ENCODE measurements at regions not wholly inside any gene's neighbourhood (a gene's known extent, or its start where the extent isn't known, plus 50 kb on each side); places are given as distances from the start of the nearest gene placed in this dataset.

DNA sequence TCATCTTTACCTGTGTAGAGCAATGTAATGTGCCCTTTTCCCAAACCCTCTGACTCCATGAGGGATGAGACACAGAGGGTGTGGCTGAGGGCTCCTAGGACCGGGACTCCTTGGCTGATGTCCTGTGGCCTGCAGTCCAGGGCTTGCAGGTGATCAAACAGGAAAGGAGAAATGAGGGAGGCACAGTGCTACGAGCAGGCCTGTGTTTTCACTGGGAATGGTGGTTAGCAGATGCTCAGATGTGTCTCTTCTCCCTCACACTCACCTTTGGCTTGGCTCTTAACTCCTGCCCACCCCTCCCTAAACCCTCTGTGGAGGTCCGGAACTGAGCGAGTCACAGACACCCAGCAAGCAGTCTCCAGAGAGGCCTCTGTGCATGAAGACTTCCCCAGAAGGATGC is 254.4 kb downstream of the DAD1 start:
- TF ChIP-seq CTCF (IDR thresholded peaks at IDR 0.05) (no peak), POLR2A (IDR thresholded peaks at IDR 0.05) (no peak), EP300 (IDR thresholded peaks at IDR 0.05) (no peak), POLR2AphosphoS5 (IDR thresholded peaks at IDR 0.05) (no peak)

Data from upper lobe of left lung (tissue), 4 donors.